Mesodermal cell (in vitro differentiated cells): ENCODE measurements at regions not wholly inside any gene's neighbourhood (a gene's known extent, or its start where the extent isn't known, plus 50 kb on each side); places are given as distances from the start of the nearest gene placed in this dataset.
"Not testable (repeated sequence)": the region's sequence is repeated elsewhere in the genome, so short reads cannot be mapped to it uniquely, and the experiment has no call there.

Source experiments
- H3K27ac ChIP-seq: 2 replicates; pipeline ENCODE4 v1.7.0; 2013; ENCODE audit warnings: mild to moderate bottlenecking, low read depth, low read length, moderate library complexity; ENCODE audit not compliant: severe bottlenecking
- H3K36me3 ChIP-seq: 2 replicates; pipeline ENCODE4 v1.7.1; 2013; ENCODE audit warnings: mild to moderate bottlenecking, low read length, moderate library complexity; ENCODE audit not compliant: control insufficient read depth, insufficient read depth
- H3K4me1 ChIP-seq: one replicate; pipeline ENCODE4 v1.7.1; 2013; ENCODE audit warnings: mild to moderate bottlenecking, low read length; ENCODE audit not compliant: insufficient read depth, control insufficient read depth, poor library complexity, severe bottlenecking
- H3K4me3 ChIP-seq: 2 replicates; pipeline ENCODE4 v1.7.0; 2013; ENCODE audit warnings: low read length, control low read depth, mild to moderate bottlenecking; ENCODE audit not compliant: insufficient read depth, poor library complexity, severe bottlenecking; ENCODE audit errors: extremely low read depth
- H3K9me3 ChIP-seq: 2 replicates; pipeline ENCODE4 v1.7.1; 2013; ENCODE audit warnings: mild to moderate bottlenecking, low read length, moderate library complexity; ENCODE audit not compliant: control insufficient read depth
- WGBS, 2 experiments: methylation state at CpG; one replicate each; pipeline ENCODE4 v1.1.5; 2013; ENCODE audit warnings: missing lambda C conversion rate in 2 of 2; ENCODE audit not compliant: insufficient coverage in 2 of 2; 5-methylcytosine and 5-hydroxymethylcytosine counted together

GRCh38 chr21:32071620-32072019 lies 198.8 kb downstream of the HUNK start:
- H3K4me1 ChIP-seq, H3K36me3 ChIP-seq, H3K4me3 ChIP-seq, H3K27ac ChIP-seq, H3K9me3 ChIP-seq: not testable (repeated sequence)
- WGBS, 2 experiments = no CpG with 5 or more reads among the region's 2 CpGs

GRCh38 chr21:32070676-32071330 lies 198.0 kb downstream of the HUNK start:
- WGBS, 2 experiments = 88 to 97% methylated on average over 9 to 10 of the region's 10 CpGs
- H3K4me3 ChIP-seq = no peak overlapping the region
- H3K4me1 ChIP-seq = no peaks in the 10 kb centered on the region
- H3K27ac ChIP-seq = no peak overlapping the region
- H3K36me3 ChIP-seq = no peaks in the 10 kb centered on the region
- no peaks in the 10 kb centered on the region for H3K9me3 ChIP-seq

- H3K4me1 ChIP-seq = no peaks in the 10 kb centered on the region
- H3K27ac ChIP-seq = no peak overlapping the region
- no peaks in the 10 kb centered on the region for H3K36me3 ChIP-seq
- H3K9me3 ChIP-seq = no peaks in the 10 kb centered on the region
- H3K4me3 ChIP-seq = no peak overlapping the region
- 67 to 71% methylated on average over 3 to 5 of the region's 5 CpGs for WGBS, 2 experiments
Measured at GRCh38 chr21:32070126-32070525, 197.3 kb downstream of the HUNK start.

GRCh38 chr21:32065654-32066053 lies 192.8 kb downstream of the HUNK start:
- Histone ChIP-seq H3K36me3 (no peaks in the 10 kb centered on the region), H3K4me3 (no peak overlapping the region), H3K27ac (no peak overlapping the region), H3K4me1 (no peaks in the 10 kb centered on the region), H3K9me3 (no peaks in the 10 kb centered on the region)
- WGBS, 2 experiments = 93 to 97% methylated on average over 4 to 5 of the region's 10 CpGs

GRCh38 chr21:32064281-32064910 lies 191.6 kb downstream of the HUNK start:
- WGBS, 2 experiments = 89 to 94% methylated on average over 4 to 5 of the region's 6 CpGs
- H3K4me1 ChIP-seq = no peaks in the 10 kb centered on the region
- no peaks in the 10 kb centered on the region for H3K9me3 ChIP-seq
- no peak overlapping the region for H3K4me3 ChIP-seq
- H3K36me3 ChIP-seq = no peaks in the 10 kb centered on the region
- no peak overlapping the region for H3K27ac ChIP-seq

- WGBS, 2 experiments = 82 to 100% methylated on average over 1 to 3 of the region's 6 CpGs
- no peak overlapping the region for H3K4me3 ChIP-seq
- H3K4me1 ChIP-seq = no peaks in the 10 kb centered on the region
- H3K36me3 ChIP-seq = no peaks in the 10 kb centered on the region
- no peaks in the 10 kb centered on the region for H3K9me3 ChIP-seq
- H3K27ac ChIP-seq = no peak overlapping the region
Measured at GRCh38 chr21:32062591-32063227, 189.9 kb downstream of the HUNK start.

- no peak overlapping the region for H3K27ac ChIP-seq
- no CpG with 5 or more reads among the region's 1 CpG for WGBS, 2 experiments
Measured at GRCh38 chr21:32061729-32062128, 188.9 kb downstream of the HUNK start.

GRCh38 chr21:32056791-32057190 lies 184.0 kb downstream of the HUNK start:
- no peaks in the 10 kb centered on the region for H3K36me3 ChIP-seq
- no peaks in the 10 kb centered on the region for H3K4me1 ChIP-seq
- H3K9me3 ChIP-seq = no peaks in the 10 kb centered on the region
- no peak overlapping the region for H3K27ac ChIP-seq
- WGBS, 2 experiments = 79 to 84% methylated on average over 2 to 4 of the region's 8 CpGs
- no peak overlapping the region for H3K4me3 ChIP-seq

More at GRCh38 chr21:32061729-32062128, 188.9 kb downstream of the HUNK start:
- Histone ChIP-seq H3K4me1 (no peaks in the 10 kb centered on the region), H3K4me3 (no peak overlapping the region), H3K9me3 (no peaks in the 10 kb centered on the region), H3K36me3 (no peaks in the 10 kb centered on the region)

- Histone ChIP-seq H3K4me3 (no peak overlapping the region), H3K9me3 (no peaks in the 10 kb centered on the region), H3K36me3 (no peaks in the 10 kb centered on the region), H3K4me1 (no peaks in the 10 kb centered on the region), H3K27ac (no peak overlapping the region)
- WGBS, 2 experiments = 68 to 91% methylated on average over 3 of the region's 3 CpGs
Measured at GRCh38 chr21:32055305-32055704, 182.5 kb downstream of the HUNK start.
